ENCODE measurements at regions not wholly inside any gene's neighbourhood (a gene's known extent, or its start where the extent isn't known, plus 50 kb on each side); places are given as distances from the start of the nearest gene placed in this dataset.

GRCh38 chr4:45094684-45095083 lies 368.3 kb upstream of the GNPDA2 start:
- in situ Hi-C loops (cut with HindIII; ENCODE audit: low pct_unique_long_range_greater_than_20kb, low sequenced_read_pairs), result no loop called here
- DNase-seq (ENCODE audit: low read depth), result no peak

GRCh38 chr4:45082101-45082500 lies 355.7 kb upstream of the GNPDA2 start:
- DNase-seq (ENCODE audit: low read depth), result no peak
- in situ Hi-C loops (cut with HindIII; ENCODE audit: low pct_unique_long_range_greater_than_20kb, low sequenced_read_pairs), result no loop called here

DNA sequence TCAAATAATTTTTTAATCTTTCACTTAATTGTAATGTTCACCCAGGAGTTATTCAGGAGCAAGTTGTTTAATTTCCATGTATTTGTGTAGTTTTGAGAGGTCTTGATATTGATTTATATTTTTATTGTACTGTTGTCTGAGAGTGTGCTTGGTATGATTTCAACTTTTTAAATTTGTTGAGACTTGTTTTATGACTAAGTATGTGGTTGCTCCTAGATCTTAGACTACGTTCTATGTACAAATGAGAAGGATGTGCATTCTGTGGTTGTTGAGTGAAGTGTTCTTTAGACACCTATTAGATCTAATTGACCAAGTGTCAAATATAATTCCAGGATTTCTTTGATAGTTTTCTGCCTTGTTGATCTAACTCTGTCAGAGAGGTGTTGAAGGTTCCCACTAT lies 353.3 kb upstream of the GNPDA2 start:
- in situ Hi-C loops (cut with HindIII; ENCODE audit: low pct_unique_long_range_greater_than_20kb, low sequenced_read_pairs), result no loop called here

GRCh38 chr4:45078201-45078600 lies 351.8 kb upstream of the GNPDA2 start:
- no peak for DNase-seq (ENCODE audit: low read depth)
- in situ Hi-C loops (cut with HindIII; ENCODE audit: low pct_unique_long_range_greater_than_20kb, low sequenced_read_pairs), result no loop called here

More for the DNA sequence above, 353.3 kb upstream of the GNPDA2 start:
- no peak for DNase-seq (ENCODE audit: low read depth)

- in situ Hi-C loops (cut with HindIII; ENCODE audit: low pct_unique_long_range_greater_than_20kb, low sequenced_read_pairs), result no loop called here
- DNase-seq (ENCODE audit: low read depth), result no peak
Observed at GRCh38 chr4:45072981-45073380, 346.6 kb upstream of the GNPDA2 start.

- in situ Hi-C loops (cut with HindIII; ENCODE audit: low pct_unique_long_range_greater_than_20kb, low sequenced_read_pairs), result no loop called here
Observed at GRCh38 chr4:45064741-45065140, 338.4 kb upstream of the GNPDA2 start.

GRCh38 chr4:45063696-45064095 lies 337.3 kb upstream of the GNPDA2 start:
- no peak for DNase-seq (ENCODE audit: low read depth)
- in situ Hi-C loops (cut with HindIII; ENCODE audit: low pct_unique_long_range_greater_than_20kb, low sequenced_read_pairs), result no loop called here

More at GRCh38 chr4:45064741-45065140, 338.4 kb upstream of the GNPDA2 start:
- DNase-seq (ENCODE audit: low read depth), result no peak

- no peak for DNase-seq (ENCODE audit: low read depth)
- in situ Hi-C loops (cut with HindIII; ENCODE audit: low pct_unique_long_range_greater_than_20kb, low sequenced_read_pairs), result no loop called here
Observed at GRCh38 chr4:45062935-45063545, 336.7 kb upstream of the GNPDA2 start.

- DNase-seq (ENCODE audit: low read depth), result no peak
- in situ Hi-C loops (cut with HindIII; ENCODE audit: low pct_unique_long_range_greater_than_20kb, low sequenced_read_pairs), result no loop called here
Observed at GRCh38 chr4:45043911-45044310, 317.6 kb upstream of the GNPDA2 start.

DNA sequence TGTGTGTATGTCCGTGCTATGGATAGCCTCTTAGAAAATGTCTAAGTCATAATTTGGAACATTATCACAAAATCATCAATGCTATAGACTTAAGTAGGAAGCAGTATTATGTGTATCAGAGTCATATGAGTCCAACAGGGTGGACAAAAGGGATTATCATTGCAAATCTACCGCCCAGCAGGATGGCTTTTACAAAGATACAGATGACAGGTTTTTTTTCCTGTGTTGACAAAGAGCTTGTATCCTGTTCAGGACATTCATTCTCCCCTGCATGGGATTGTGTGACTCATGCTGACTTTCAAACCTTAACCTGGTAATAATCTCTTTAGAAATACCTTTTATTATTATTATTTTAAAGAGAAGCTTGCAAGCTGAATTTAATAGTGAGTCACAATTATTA lies 310.3 kb upstream of the GNPDA2 start:
- in situ Hi-C loops (cut with HindIII; ENCODE audit: low pct_unique_long_range_greater_than_20kb, low sequenced_read_pairs), result no loop called here
- no peak for DNase-seq (ENCODE audit: low read depth)

DNA sequence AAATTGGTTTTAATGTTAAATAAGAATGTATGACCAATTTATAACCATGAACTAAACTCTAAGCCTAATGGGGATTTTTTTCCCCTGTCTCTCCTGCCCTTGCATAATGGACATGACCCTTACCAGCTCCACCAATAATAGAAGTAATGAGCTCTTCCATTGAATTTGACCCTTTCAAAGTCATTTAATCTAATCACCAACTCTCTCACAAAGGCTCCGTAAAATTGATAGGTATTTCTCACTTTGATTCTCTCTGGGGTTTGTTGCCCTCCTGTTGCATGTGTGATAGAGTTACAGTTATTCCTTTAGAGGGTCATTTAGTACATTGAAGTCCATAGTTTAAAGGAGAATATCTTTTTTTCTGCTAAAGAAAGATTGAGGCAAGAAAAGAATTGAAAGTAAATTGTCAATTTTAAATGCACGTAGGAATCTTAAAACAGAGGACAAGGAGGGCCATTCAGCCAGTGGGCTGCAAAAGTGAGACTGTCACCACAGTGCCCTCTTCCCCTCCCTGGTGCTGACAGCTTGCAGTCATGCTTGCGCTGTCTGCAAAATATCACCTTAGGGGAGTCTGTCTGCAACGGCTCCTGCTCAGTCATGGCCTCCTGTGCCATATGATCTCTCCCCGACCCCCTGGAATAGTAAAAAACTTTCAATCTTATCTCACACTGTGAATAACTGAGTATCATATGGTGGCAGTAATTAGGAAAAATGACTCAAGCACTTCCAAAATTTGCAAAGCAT lies 307.5 kb upstream of the GNPDA2 start:
- DNase-seq (ENCODE audit: low read depth), result no peak

DNA sequence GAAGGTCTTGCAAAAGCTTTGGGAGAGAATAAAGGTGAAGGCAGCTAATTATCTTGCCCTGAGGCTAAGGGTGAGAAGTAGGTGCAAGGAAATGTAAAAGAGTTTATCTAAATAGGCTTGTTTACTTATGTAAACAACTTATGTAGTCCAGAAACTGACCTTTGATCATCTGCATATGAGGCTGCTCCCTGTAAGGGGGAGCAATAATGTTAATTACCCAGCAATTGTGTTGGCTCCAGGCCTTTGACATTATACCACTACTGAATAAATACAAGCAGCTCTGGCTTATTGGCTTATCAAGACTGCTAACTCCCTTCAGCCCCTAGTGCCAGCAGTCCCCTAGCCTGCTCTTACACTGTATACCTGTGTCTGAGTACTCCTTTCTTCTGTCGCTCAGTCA lies 303.7 kb upstream of the GNPDA2 start:
- in situ Hi-C loops (cut with HindIII; ENCODE audit: low pct_unique_long_range_greater_than_20kb, low sequenced_read_pairs), result no loop called here
- DNase-seq (ENCODE audit: low read depth), result no peak

More for the DNA sequence above, 307.5 kb upstream of the GNPDA2 start:
- in situ Hi-C loops (cut with HindIII; ENCODE audit: low pct_unique_long_range_greater_than_20kb, low sequenced_read_pairs), result no loop called here

GRCh38 chr4:45007508-45007907 lies 281.2 kb upstream of the GNPDA2 start:
- in situ Hi-C loops (cut with HindIII; ENCODE audit: low pct_unique_long_range_greater_than_20kb, low sequenced_read_pairs), result no loop called here
- no peak for DNase-seq (ENCODE audit: low read depth)

GRCh38 chr4:45006078-45006477 lies 279.7 kb upstream of the GNPDA2 start:
- in situ Hi-C loops (cut with HindIII; ENCODE audit: low pct_unique_long_range_greater_than_20kb, low sequenced_read_pairs), result no loop called here
- DNase-seq (ENCODE audit: low read depth), result no peak

DNA sequence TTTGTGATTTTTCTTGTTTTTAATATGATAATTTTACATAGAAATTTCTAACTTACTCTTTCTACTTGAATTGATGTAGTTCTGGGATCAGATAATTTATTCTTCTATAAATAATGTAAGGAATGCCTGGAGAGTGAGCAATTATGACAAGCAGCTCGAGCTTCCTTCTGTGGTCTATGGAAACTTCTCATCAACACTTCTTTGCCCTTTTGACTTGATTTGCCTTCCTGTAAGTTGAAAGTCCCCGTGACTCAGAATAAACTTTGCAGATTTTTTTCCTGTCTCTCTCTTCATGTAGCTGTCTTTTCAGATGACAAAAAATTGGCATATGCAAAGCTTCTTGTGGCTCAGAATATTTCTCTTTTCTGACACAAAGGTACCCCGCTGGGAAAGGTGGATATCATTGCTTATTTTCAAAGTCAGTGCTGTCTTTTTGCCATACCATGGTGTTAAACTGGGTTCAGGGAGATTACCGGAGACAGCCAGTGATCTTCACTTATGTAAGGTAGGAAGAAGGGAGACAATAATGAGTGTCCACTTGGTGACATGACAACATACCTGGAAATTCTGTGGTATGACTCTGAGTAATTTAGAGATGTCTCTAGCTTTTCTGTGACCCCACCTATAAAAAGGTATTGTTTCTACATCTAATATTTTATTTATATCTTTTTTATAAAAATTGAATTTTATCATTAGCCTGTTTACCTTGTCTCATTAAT lies 278.6 kb upstream of the GNPDA2 start:
- DNase-seq (ENCODE audit: low read depth), result no peak
- in situ Hi-C loops (cut with HindIII; ENCODE audit: low pct_unique_long_range_greater_than_20kb, low sequenced_read_pairs), result no loop called here

GRCh38 chr4:45004326-45004725 lies 278.0 kb upstream of the GNPDA2 start:
- in situ Hi-C loops (cut with HindIII; ENCODE audit: low pct_unique_long_range_greater_than_20kb, low sequenced_read_pairs), result no loop called here
- DNase-seq (ENCODE audit: low read depth), result no peak

GRCh38 chr4:44996276-44996845 lies 270.0 kb upstream of the GNPDA2 start:
- in situ Hi-C loops (cut with HindIII; ENCODE audit: low pct_unique_long_range_greater_than_20kb, low sequenced_read_pairs), result no loop called here
- DNase-seq (ENCODE audit: low read depth), result no peak

DNA sequence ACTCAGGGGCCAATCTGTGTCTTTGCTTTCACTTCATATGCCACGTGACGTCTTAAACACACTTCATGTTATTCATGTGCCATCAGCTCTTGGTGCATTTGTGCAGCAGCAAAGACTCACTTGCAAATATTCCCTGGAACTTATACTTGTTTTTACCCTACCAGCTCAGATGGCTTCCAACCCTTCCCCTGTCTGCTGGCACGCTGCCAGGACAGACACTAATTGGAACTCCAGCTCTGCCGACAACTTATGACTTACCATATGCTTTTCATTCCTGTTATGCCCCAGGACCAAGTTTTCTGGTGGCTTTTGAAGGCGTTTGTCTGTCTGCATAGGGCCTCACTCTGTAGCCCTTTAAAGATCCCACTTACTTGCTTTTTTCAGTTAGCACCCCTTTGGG lies 261.7 kb upstream of the GNPDA2 start:
- in situ Hi-C loops (cut with HindIII; ENCODE audit: low pct_unique_long_range_greater_than_20kb, low sequenced_read_pairs), result no loop called here
- no peak for DNase-seq (ENCODE audit: low read depth)

DNA sequence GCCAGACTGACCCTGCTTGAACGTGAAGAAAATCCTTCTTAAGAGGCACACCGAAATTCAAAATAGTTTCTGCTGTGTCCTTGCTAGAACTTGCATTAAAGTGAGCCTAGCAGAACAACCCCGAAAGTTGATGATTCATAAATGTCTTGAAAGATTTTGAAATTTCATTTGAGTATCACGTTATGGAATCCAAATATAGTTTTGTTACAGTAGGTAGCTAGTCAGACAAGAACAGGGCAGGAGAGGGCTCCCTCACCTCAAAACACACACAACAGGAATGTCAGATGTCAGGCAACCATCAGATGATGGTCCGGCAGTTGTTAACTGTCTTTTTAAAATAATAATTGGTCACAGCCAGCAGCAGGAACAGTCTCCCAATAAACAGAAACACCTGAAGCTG lies 259.6 kb upstream of the GNPDA2 start:
- no peak for DNase-seq (ENCODE audit: low read depth)
- in situ Hi-C loops (cut with HindIII; ENCODE audit: low pct_unique_long_range_greater_than_20kb, low sequenced_read_pairs), result no loop called here

All from Caki2 (cell line).